ENCODE measurements at regions not wholly inside any gene's neighbourhood (a gene's known extent, or its start where the extent isn't known, plus 50 kb on each side); places are given as distances from the start of the nearest gene placed in this dataset.

DNA sequence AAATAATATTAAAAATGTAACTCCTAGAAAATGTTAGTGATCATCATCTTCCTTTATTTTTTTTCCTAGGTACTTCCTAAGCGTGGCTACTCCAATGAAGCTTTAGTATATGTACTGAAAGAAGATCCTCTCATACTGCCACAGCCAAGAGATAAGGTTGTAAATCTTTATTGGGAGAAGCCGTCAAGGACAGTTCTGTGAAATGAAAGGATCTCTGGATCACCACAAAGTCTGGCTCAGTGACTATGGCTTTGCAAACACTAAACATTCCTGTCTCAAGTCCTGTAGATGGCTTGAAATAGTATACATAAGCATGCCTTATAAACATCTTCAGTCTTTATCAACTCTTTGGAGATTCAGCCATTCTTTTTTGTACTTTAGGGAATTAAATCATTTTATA is 61.2 kb upstream of the DPH5 start:
- DNase-seq (ENCODE audit: low read depth): no peak

GRCh38 chr1:101081496-101082488 is 56.2 kb upstream of the DPH5 start:
- DNase-seq (ENCODE audit: low read depth): no peak

DNA sequence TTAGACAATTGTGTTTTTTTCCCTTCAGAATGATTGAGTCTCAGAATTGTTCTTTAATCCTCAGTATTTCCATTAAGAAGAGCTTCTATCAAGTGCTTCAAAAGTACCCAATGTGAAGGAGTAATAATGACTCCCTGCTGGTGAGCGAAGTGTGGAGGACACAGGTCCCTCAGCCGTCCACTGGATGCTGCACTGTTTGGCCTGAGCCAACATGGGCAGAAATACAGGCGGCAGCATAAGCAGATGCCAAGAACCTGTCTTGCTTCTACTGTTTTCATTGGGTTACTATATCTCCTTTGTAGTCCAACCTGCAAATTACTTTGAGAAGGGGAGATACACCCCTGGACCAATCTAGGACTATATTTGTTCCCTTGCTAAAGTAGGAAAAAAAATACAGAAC is 55.3 kb upstream of the DPH5 start:
- DNase-seq (ENCODE audit: low read depth): no peak

DNA sequence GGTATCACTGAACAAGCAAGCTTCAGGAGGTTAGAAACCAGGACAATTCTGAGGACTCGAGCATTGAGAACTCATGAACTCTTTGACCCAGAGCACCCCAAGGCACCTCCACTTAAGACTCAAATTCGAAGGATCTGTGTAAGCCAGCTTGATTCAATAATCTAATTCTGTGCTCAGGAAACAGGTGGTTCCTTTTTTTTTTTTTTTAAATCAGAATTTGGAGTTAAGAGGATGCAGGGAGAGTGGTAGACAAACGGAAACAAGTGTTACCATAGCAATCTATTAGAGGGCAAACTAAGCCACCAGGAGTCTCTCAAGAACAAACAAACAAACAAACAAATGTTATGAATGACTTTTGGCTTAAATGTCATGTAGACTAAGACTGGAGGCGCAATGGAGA is 53.8 kb upstream of the DPH5 start:
- DNase-seq (ENCODE audit: low read depth): no peak

DNA sequence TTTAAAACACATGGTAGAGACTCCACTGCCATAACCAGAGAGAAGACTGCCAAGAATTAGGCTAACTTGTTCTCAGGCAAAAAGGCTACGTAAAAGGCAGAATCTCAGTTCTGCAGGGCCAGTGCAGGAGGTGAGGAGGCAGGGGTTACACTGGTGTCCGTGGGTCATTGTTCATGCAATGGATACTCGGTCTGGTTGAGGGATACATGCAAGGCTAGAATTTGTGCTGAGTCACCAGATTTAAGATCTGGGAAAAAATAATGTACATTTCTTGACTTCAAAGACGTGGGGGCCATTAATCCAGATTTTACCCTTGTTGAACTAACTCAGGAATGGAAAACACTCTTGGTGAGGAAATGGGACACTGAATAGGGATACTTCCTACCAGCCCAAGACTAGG is 52.3 kb upstream of the DPH5 start:
- no peak for DNase-seq (ENCODE audit: low read depth)

DNA sequence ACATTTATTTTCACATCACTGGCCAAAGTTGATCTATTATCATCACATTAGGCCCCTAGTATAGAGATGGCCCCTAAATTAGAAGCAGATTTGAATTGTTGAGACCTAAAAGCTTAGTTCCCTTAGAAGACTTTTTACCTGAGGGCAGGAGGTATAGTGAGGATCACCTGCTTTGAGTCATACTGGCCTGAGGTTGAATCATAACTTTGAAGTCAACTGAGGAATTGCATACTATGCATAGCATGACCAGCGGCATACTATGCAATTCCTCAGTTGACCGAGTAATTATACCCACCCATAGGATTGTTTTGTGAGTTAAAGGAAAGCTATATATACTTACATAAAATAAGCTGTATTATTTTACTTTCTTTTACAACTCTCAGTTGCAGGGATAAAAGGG is 50.3 kb upstream of the DPH5 start:
- peak; percentile 19 for DNase-seq (ENCODE audit: low read depth)

All from renal cortical epithelial cell (primary cell).